H1 (cell line): ENCODE measurements at regions not wholly inside any gene's neighbourhood (a gene's known extent, or its start where the extent isn't known, plus 50 kb on each side); places are given as distances from the start of the nearest gene placed in this dataset.

Source experiments
- CHD7 ChIP-seq: fragments of 300-600 bp; sonication (generic); IDR thresholded peaks from 2 replicates; pipeline ENCODE4 v1.7.1; 2012; ENCODE audit warnings: low read length, moderate library complexity, mild to moderate bottlenecking, inconsistent platforms; ENCODE audit not compliant: insufficient replicate concordance

- TF ChIP-seq CHD7: no peak
These were observed 65.2 kb downstream of the HMHB1 start (continued) for GRCh38 chr5:143877196-143877595.
